Osteoblast (primary cell): ENCODE measurements at regions not wholly inside any gene's neighbourhood (a gene's known extent, or its start where the extent isn't known, plus 50 kb on each side); places are given as distances from the start of the nearest gene placed in this dataset.

ENCODE experiments used
- DNase-seq: peaks from one replicate; pipeline ENCODE4 v3.0.0; 2011; ENCODE audit warnings: low spot score, mixed read lengths; ENCODE audit not compliant: insufficient read length; ENCODE audit errors: missing footprints
- H2AFZ ChIP-seq: 2 replicates; pipeline ENCODE4 v1.6.0; 2011; ENCODE audit warnings: mild to moderate bottlenecking, low read length
- H3K27ac ChIP-seq: 2 replicates; pipeline ENCODE4 v1.5.1; 2011; ENCODE audit warnings: mild to moderate bottlenecking, low read depth, low read length, moderate library complexity
- H3K27me3 ChIP-seq: 2 replicates; pipeline ENCODE4 v1.6.0; 2012; ENCODE audit warnings: mild to moderate bottlenecking, control low read depth, inconsistent platforms, low read length, moderate library complexity; ENCODE audit not compliant: insufficient read depth
- H3K36me3 ChIP-seq: 2 replicates; pipeline ENCODE4 v1.5.1; 2011; ENCODE audit warnings: mild to moderate bottlenecking, low read length, control low read depth, moderate library complexity; ENCODE audit not compliant: insufficient read depth
- H3K4me1 ChIP-seq: 2 replicates; pipeline ENCODE4 v1.5.1; 2011; ENCODE audit warnings: mild to moderate bottlenecking, low read length, control low read depth, moderate library complexity; ENCODE audit not compliant: insufficient read depth
- H3K4me2 ChIP-seq: 2 replicates; pipeline ENCODE4 v1.6.0; 2011; ENCODE audit warnings: mild to moderate bottlenecking, low read length; ENCODE audit not compliant: insufficient read depth
- H3K4me3 ChIP-seq: fragments of 200-600 bp; sonication (generic); 3 replicates; pipeline ENCODE4 v1.5.1; 2012; ENCODE audit warnings: mild to moderate bottlenecking, low read length, inconsistent platforms; ENCODE audit not compliant: insufficient read depth
- H3K79me2 ChIP-seq: 2 replicates; pipeline ENCODE4 v1.6.0; 2012; ENCODE audit warnings: mild to moderate bottlenecking, low read length, control low read depth, inconsistent platforms; ENCODE audit not compliant: insufficient read depth
- H3K9me3 ChIP-seq: 2 replicates; pipeline ENCODE4 v1.5.1; 2011; ENCODE audit warnings: low read depth, low read length, control low read depth
- H4K20me1 ChIP-seq: 2 replicates; pipeline ENCODE4 v1.6.0; 2012; ENCODE audit warnings: mild to moderate bottlenecking, low read length, control low read depth; ENCODE audit not compliant: insufficient read depth
- CTCF ChIP-seq: IDR thresholded peaks from 2 replicates; pipeline ENCODE4 v1.5.1; 2011; ENCODE audit warnings: mild to moderate bottlenecking, low read depth, low read length, moderate library complexity; ENCODE audit errors: extremely low read depth

- TF ChIP-seq CTCF = no peak
- no peak for DNase-seq
- Histone ChIP-seq H3K36me3 (no peaks in the 10 kb centered on the region), H3K79me2 (no peaks in the 10 kb centered on the region), H3K4me1 (no peaks in the 10 kb centered on the region), H3K4me3 (no peak overlapping the region), H3K27ac (no peak overlapping the region), H4K20me1 (no peaks in the 10 kb centered on the region), H2AFZ (no peak overlapping the region), H3K4me2 (no peak overlapping the region), H3K27me3 (no peaks in the 10 kb centered on the region), H3K9me3 (no peaks in the 10 kb centered on the region)
Observed at GRCh38 chr15:61668444-61668843, 391.8 kb downstream of the VPS13C start.

DNA sequence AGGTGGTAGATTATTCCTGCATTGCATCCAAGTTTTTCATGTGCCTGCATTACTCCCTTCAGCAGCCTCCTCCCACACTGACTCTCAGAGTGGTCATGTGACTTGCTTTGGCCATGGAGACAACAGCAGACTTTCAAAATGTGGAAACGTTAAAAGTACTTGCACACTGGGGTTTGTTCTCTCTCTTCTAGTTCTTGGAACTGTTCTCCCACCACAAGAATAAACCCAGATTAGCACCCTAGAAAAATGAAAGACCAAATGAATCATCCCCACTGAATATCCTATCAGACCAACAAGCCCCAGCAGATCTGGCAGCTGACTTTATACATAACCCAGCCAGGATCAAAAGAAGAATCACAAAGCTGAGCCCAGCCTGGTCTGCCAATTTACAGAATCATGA lies 398.5 kb downstream of the VPS13C start:
- no peak for DNase-seq

GRCh38 chr15:61660579-61660978 lies 399.7 kb downstream of the VPS13C start:
- H3K9me3 ChIP-seq = no peaks in the 10 kb centered on the region
- H3K4me2 ChIP-seq = no peak overlapping the region
- no peak for DNase-seq
- H3K4me3 ChIP-seq = no peak overlapping the region
- H4K20me1 ChIP-seq = no peaks in the 10 kb centered on the region
- no peak for TF ChIP-seq CTCF
- no peaks in the 10 kb centered on the region for H3K79me2 ChIP-seq
- peak overlapping the region; percentile 21 for H3K27ac ChIP-seq
- H3K36me3 ChIP-seq = no peaks in the 10 kb centered on the region
- H3K27me3 ChIP-seq = no peaks in the 10 kb centered on the region
- H2AFZ ChIP-seq = no peak overlapping the region
- peaks cover 18% of the 10 kb centered on the region for H3K4me1 ChIP-seq

More for the DNA sequence above, 398.5 kb downstream of the VPS13C start:
- H3K27me3 ChIP-seq = no peaks in the 10 kb centered on the region
- no peaks in the 10 kb centered on the region for H3K9me3 ChIP-seq
- no peak overlapping the region for H3K4me3 ChIP-seq
- peaks cover 18% of the 10 kb centered on the region for H3K4me1 ChIP-seq
- H4K20me1 ChIP-seq = no peaks in the 10 kb centered on the region
- H3K4me2 ChIP-seq = no peak overlapping the region
- H3K27ac ChIP-seq = no peak overlapping the region
- H3K79me2 ChIP-seq = no peaks in the 10 kb centered on the region
- H3K36me3 ChIP-seq = no peaks in the 10 kb centered on the region
- no peak for TF ChIP-seq CTCF
- H2AFZ ChIP-seq = no peak overlapping the region

DNA sequence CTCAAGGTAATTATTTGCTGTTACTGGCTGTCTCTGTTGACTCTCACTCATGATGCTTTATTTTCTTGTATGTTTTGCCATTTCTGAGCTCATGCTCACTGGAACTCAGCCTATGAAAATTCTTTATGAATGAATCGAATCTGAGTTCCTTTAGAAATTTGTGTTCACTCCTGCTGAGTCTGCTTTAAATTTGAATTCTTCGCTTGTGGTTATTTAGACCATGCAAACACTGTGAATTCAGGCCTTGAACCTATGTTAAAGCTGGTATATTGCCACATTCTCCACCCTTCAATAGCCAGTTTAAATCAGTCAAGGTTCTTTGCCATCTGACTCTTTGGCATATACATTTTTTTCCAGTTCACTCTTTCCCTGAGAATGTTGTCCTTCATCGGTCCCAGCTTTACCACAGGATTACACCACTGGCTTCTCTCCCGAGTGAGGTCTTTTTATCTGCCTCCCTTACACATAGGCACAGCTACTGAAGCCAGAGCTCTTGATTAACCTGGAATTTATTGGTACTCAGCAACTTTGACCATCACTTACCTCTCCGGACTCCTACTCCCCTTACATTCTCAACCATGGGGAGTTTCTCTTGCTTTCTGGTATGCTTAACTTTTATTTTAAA lies 400.6 kb downstream of the VPS13C start:
- no peak overlapping the region for H3K4me3 ChIP-seq
- H3K4me2 ChIP-seq = no peak overlapping the region
- no peaks in the 10 kb centered on the region for H3K27me3 ChIP-seq
- no peaks in the 10 kb centered on the region for H4K20me1 ChIP-seq
- H3K9me3 ChIP-seq = no peaks in the 10 kb centered on the region
- peaks cover 18% of the 10 kb centered on the region for H3K4me1 ChIP-seq
- H3K36me3 ChIP-seq = no peaks in the 10 kb centered on the region
- DNase-seq = no peak
- H2AFZ ChIP-seq = no peak overlapping the region
- peak overlapping the region; percentile 21 for H3K27ac ChIP-seq
- no peak for TF ChIP-seq CTCF
- H3K79me2 ChIP-seq = no peaks in the 10 kb centered on the region
